Posterior cingulate gyrus (tissue), 11 donors: ENCODE measurements at regions not wholly inside any gene's neighbourhood (a gene's known extent, or its start where the extent isn't known, plus 50 kb on each side); places are given as distances from the start of the nearest gene placed in this dataset.
A peak's percentile ranks its signal among the peaks of the same experiment; 100 is the strongest.

Source experiments
- DNase-seq, 10 donors: peaks; one replicate each; pipeline versions ENCODE4 v3.0.0 to v3.0.0-alpha.2; 2020 to 2021; ENCODE audit warnings: mixed read lengths in 3 of 10
- intact Hi-C: fragments of 100-400 bp; cut with DNase I; formaldehyde crosslinking; loops from one replicate; pipeline ENCODE4 v1.15.1; 2023

GRCh38 chr3:177812492-177812891 lies 615.2 kb upstream of the TBL1XR1 start:
- intact Hi-C loops: no loop called here
- DNase-seq: no peak

DNA sequence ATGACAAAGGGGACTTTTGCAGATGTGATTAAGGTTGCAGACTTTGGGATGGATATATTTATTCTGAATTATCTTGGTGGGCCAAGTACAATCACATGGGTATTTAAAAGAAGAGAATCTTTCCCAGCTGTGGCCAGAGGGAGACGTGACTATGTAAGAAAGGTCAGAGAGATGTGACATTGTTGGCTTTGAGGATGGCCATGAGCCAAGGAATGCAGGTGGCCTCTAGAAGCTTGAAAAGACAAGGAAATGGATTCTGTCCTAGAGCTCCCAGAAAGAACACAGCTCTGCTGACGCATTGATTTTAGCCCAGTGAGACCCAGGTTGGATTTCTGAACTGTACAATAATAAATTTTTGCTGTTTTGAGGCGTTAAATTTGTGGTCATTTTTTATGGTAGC lies 616.0 kb upstream of the TBL1XR1 start:
- no peak for DNase-seq
- intact Hi-C loops: no loop called here

GRCh38 chr3:177816667-177817208 lies 619.5 kb upstream of the TBL1XR1 start:
- intact Hi-C loops: no loop called here
- no peak for DNase-seq

DNA sequence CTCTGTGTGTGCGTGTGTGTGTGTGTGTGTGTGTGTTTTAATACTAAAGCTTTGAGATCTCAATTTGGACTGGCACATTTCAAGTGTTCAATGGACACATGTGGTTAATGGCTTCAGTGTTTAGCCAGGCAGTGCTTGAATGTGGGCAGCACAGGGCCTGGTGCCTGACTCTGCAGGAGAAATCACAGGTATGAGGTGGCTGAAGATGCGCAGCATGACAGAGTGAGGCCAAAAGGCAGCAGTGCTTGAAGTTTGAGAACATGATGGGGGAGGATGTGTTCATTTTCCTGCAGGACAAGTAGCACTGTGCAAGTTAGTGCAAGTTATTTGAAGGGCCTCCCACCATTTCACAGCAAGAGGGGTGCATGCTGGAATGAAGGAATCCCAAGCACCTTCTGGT lies 620.5 kb upstream of the TBL1XR1 start:
- intact Hi-C loops: no loop called here
- DNase-seq: no peak

DNA sequence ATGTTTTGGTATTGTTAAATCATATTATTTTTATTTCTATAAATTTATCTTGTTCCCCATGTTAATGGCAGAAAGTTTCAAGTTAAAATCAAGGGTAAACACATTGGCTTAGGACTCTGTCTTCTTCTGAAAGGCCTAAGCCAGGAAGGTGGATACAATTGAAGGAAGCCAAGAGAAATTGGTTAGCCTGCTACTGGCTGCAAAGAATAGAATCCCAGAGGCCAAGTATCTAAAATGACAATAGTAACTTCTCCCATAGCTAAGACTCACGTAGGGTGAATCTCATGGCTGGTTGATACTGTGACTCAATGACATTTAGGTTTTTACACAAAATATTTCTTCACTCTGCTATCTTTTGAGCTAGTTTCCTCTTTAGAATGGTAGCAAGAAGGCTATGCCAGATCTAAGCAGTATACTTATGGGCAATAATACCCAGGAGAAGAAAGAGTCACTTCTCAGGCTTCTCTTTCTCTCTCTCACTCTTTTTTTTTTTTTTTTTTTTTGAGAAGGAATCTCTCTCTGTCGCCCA lies 621.5 kb upstream of the TBL1XR1 start:
- intact Hi-C loops: no loop called here

DNA sequence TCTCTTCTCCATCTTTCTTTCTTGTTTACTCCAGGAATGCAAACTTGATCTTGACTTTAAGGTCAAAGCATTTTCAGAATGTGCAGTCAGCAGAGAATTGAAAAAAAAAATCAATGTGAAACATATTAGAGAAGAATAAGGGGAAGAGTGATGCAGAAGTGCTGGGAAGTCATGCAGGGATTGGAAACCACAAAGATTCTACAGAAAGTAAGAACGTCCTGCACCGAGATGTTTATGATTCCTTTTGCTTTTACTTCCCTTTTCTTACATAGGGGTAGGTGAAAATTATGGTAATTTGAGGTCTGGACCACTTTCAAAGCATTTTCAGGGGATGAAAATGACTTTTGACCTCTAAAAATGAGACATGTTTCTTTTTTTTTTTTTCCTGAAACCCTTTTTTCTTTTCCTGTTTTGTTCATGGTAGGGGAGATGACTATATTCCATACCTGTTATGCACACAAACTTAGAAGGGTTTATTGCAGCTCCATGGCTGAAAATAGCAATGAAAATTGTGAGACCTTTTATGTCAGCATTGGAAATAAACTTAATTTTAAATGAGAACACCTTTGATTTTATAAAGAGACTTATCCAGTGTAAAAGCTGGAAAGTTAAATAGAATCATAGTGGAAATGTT lies 623.5 kb upstream of the TBL1XR1 start:
- no peak for DNase-seq

More for the DNA sequence above, 621.5 kb upstream of the TBL1XR1 start:
- DNase-seq: no peak

GRCh38 chr3:177822681-177823096 lies 625.4 kb upstream of the TBL1XR1 start:
- DNase-seq: no peak
- intact Hi-C loops: no loop called here

More for the DNA sequence above, 623.5 kb upstream of the TBL1XR1 start:
- intact Hi-C loops: no loop called here

GRCh38 chr3:177823701-177824189 lies 626.5 kb upstream of the TBL1XR1 start:
- DNase-seq: no peak

GRCh38 chr3:177824190-177824786 lies 627.0 kb upstream of the TBL1XR1 start:
- peak in 2 of 10 donors; percentile 70 to 72 for DNase-seq
- intact Hi-C loops: no loop called here

More at GRCh38 chr3:177823701-177824189, 626.5 kb upstream of the TBL1XR1 start:
- intact Hi-C loops: no loop called here

DNA sequence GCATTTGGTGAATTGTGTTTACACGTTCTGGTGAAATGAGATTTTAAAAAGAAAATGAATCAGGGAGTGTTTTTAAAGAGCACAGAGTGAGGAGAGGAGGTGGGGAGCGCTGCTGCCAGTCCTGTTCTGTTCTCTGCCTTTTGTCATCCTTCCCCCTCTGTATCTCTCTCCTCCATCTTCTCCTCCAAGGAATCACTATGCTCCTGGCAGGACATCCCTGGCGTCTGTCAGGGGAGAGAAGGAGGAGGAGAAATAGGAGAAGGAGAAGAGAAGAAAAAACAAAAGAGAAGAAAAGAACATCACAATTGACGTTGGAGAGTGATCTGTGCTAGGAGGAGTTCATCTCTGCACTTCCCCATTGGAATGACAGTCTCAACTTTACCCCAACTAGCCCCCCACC lies 627.6 kb upstream of the TBL1XR1 start:
- peak in 3 of 10 donors; percentile 41 to 71 (median 59) for DNase-seq
- intact Hi-C loops: no loop called here

GRCh38 chr3:177826253-177826652 lies 629.0 kb upstream of the TBL1XR1 start:
- intact Hi-C loops: no loop called here
- no peak for DNase-seq

DNA sequence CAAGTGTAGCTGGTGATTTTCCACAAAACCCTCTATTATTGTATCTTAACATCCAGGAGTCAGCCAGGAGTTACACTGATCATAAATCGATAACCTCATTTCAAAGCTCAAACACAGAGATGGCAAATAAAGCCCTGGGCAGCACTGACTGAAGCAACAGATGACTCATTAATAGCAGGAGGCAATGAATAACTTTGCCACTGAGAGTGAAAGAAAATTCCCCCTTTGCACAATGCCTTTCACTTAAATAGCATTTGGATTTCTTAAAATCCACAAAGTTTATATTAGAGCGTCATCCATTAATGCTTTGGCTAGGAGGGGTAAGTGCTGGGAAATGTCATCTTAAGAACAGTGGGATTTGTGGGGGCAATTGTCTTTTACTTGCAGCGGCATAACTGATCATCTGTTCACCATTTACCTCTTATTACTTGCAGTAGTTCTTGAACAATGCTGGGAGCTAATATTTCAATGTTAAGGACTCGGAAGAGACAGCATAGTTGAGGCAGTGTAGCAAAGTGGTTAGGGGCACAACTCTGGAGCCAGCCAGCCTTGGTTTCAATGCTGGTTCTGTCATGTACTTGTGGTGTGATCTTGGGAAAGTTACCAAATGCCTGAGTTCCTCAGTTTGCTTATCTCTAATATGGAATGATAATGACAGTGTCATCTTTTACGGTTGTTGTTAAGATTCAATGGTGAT lies 630.4 kb upstream of the TBL1XR1 start:
- intact Hi-C loops: no loop called here
- DNase-seq: no peak

DNA sequence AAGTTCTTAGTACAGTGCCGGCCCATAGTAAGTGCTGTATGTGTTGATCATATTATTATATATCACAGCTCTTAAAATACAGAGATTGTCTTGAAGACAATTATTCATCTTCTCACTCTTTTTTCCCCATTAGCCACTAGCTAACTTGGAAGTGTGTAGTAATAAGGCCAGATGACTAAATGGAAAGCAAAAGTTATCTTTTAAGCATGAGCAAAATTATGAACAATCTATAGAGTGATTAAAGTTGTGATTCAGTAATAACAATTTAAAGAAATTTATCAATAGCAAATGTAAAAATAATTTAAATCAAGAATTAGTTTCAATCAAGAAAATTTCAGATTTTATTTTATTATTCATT lies 630.9 kb upstream of the TBL1XR1 start:
- intact Hi-C loops: no loop called here

DNA sequence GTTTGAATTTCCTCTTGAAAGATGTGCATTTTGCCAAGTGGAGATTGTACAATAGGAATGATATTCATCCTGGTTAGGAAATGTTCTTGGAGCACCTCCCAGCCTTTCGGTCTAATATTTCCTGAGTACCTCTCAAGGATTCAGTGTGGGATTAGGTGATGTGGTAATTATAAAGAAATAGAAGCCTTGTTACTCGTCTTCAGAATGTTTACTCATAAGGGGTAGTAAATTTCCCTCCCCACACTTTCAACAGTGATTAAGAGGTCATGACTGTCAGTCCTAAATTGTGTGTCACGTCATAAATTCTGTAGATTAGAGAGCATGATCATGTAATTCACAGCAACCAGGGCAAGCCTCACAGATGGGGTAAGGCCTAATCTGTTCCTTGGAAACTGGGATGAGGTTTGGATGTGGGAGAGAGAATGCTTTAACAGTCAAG lies 633.1 kb upstream of the TBL1XR1 start:
- no peak for DNase-seq
- intact Hi-C loops: no loop called here

More for the DNA sequence above, 630.9 kb upstream of the TBL1XR1 start:
- no peak for DNase-seq

DNA sequence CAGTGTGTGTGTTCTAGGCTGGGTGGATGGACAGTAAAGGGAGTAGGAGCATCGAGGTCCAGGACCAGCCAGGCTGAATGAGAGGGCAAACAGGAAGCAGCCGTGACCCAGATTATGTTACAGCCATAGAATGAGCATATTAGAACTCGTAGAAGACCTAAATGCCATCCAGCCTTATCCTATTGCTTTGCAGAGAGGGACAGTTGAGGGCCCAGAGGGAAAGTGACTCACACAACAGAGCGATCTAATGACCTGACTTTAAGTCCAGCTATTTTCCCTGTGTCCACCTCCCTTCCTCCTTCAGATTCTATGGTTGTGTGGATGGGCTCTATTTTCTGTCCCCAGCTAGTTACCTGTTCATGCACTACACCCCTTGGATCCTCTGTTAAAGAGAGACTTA lies 634.1 kb upstream of the TBL1XR1 start:
- no peak for DNase-seq
- intact Hi-C loops: no loop called here

GRCh38 chr3:177832880-177833279 lies 635.6 kb upstream of the TBL1XR1 start:
- intact Hi-C loops: no loop called here
- no peak for DNase-seq

GRCh38 chr3:177833332-177833731 lies 636.0 kb upstream of the TBL1XR1 start:
- intact Hi-C loops: no loop called here
- DNase-seq: no peak

DNA sequence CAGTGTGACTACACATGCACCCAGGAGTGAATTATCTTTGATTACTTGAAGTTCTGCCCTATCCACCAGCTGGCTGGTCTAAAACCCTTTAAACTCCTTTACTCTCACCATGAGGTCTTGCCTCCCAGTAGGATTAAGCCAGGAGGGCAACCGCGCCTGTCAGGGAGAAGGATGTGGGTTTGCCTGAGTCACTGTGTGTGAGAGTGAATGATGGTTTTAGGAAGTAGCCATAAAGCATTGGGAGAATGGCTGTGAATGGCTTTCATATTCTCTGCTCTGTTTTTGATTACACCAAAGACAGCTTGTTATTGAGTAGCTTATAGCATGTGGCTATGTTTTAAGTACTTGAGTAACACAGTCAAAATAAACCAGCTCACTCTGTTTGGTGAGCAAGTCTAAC lies 637.7 kb upstream of the TBL1XR1 start:
- DNase-seq: no peak
- intact Hi-C loops: no loop called here

GRCh38 chr3:177835917-177836316 lies 638.6 kb upstream of the TBL1XR1 start:
- intact Hi-C loops: no loop called here
- no peak for DNase-seq

- intact Hi-C loops: no loop called here
- no peak for DNase-seq
Observed at GRCh38 chr3:177836671-177837070, 639.4 kb upstream of the TBL1XR1 start.
